ENCODE measurements at regions not wholly inside any gene's neighbourhood (a gene's known extent, or its start where the extent isn't known, plus 50 kb on each side); places are given as distances from the start of the nearest gene placed in this dataset.

DNA sequence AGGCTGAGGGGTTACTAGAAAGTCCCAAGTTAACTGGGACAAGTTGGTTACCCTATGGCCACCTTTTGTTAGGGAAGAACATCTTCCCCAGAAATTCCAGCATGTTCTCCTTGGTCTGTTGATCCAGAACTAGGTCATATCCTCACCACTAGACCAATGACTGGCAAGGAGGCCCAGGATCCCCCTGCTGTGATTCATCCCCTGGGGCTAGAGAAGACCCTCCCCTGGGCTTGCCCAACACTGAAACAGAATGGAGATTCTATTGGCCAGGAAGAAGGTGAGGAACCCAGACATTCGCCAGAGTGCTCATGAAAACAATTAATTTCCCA lies 90.1 kb upstream of the SIM2 start:
- Histone ChIP-seq H3K9ac (ENCODE audit: insufficient read depth in 1 of 2, low read depth in 2 of 2, low read length in 2 of 2) (no peak overlapping the region), H2AFZ (ENCODE audit: low read depth, low read length) (no peak overlapping the region), H3K36me3 (ENCODE audit: control insufficient read depth, insufficient read depth, low read length) (no peaks in the 10 kb centered on the region), H3K9me3 (replicated peaks; ENCODE audit: control insufficient read depth, insufficient read depth, low read depth, low read length) (no peaks in the 10 kb centered on the region), H3K4me3 (no peak overlapping the region), H3K4me2 (ENCODE audit: insufficient read depth, low read length) (no peak overlapping the region), H3K4me1 (replicated peaks in 1 of 2; ENCODE audit: control insufficient read depth in 2 of 2, insufficient read depth in 2 of 2, low read length in 2 of 2) (no peaks in the 10 kb centered on the region), H4K20me1 (replicated peaks; ENCODE audit: control insufficient read depth, insufficient read depth, low read length) (no peaks in the 10 kb centered on the region), H3K27ac (ENCODE audit: extremely low read depth, low read depth, low read length) (no peak overlapping the region), H3K9me1 (ENCODE audit: control insufficient read depth, insufficient read depth, low read length) (peaks cover 3% of the 10 kb centered on the region), H3K79me2 (ENCODE audit: control insufficient read depth, insufficient read depth, low read length) (no peaks in the 10 kb centered on the region), H3K27me3 (ENCODE audit: control insufficient read depth in 2 of 2, insufficient read depth in 2 of 2, low read length in 2 of 2) (peaks cover 28 to 55% of the 10 kb centered on the region in 2 experiments; a peak in 4 of 5 replicates)
- intact Hi-C loops (cut with micrococcal nuclease) = no loop called here
- 0% methylated on average over 1 of the region's 1 CpG for WGBS (ENCODE audit: insufficient coverage, low coverage, missing lambda C conversion rate)
- no peak for TF ChIP-seq NCOA2 (IDR thresholded peaks at IDR 0.05; ENCODE audit: partially characterized antibody in 2 of 2)
- TF ChIP-seq SIX5 (IDR thresholded peaks at IDR 0.05; ENCODE audit: borderline replicate concordance in 1 of 2, insufficient read depth in 1 of 2, low read depth in 1 of 2, low read length in 2 of 2) = no peak
- TF ChIP-seq NR3C1 (CRISPR knock-in tag; IDR thresholded peaks at IDR 0.05) = no peak
- no peak for TF ChIP-seq NR2F6 (CRISPR knock-in tag; IDR thresholded peaks at IDR 0.05)
- no peak for TF ChIP-seq MTA2 (IDR thresholded peaks at IDR 0.05; ENCODE audit: low read depth)
- no peak for TF ChIP-seq MXI1 (IDR thresholded peaks at IDR 0.05; ENCODE audit: low read depth, low read length)
- no peak for TF ChIP-seq CBX8 (IDR thresholded peaks at IDR 0.05; ENCODE audit: borderline replicate concordance, extremely low read depth, low read depth, low read length, poor library complexity, severe bottlenecking)
- no peak for TF ChIP-seq HMGXB4 (CRISPR knock-in tag; IDR thresholded peaks at IDR 0.05)
- TF ChIP-seq, protein P1, sequence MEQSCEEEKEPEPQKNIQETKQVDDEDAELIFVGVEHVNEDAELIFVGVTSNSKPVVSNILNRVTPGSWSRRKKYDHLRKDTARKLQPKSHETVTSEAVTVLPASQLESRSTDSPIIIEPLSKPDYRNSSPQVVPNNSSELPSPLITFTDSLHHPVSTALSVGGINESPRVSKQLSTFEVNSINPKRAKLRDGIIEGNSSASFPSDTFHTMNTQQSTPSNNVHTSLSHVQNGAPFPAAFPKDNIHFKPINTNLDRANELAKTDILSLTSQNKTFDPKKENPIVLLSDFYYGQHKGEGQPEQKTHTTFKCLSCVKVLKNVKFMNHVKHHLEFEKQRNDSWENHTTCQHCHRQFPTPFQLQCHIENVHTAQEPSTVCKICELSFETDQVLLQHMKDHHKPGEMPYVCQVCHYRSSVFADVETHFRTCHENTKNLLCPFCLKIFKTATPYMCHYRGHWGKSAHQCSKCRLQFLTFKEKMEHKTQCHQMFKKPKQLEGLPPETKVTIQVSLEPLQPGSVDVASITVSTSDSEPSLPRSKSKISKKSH (CRISPR knock-in tag; IDR thresholded peaks at IDR 0.05) = no peak
- no peak for TF ChIP-seq TEAD4 (IDR thresholded peaks at IDR 0.05; ENCODE audit: low read length)
- no peak for TF ChIP-seq TEAD4 (CRISPR knock-in tag; IDR thresholded peaks at IDR 0.05; ENCODE audit: borderline replicate concordance)
- TF ChIP-seq NFYB (IDR thresholded peaks at IDR 0.05; ENCODE audit: extremely low read depth, insufficient read length) = no peak
- no peak for TF ChIP-seq SMARCB1 (IDR thresholded peaks at IDR 0.05; ENCODE audit: insufficient read length, low read depth)
- TF ChIP-seq ZNF740 (CRISPR knock-in tag; IDR thresholded peaks at IDR 0.05) = no peak
- no peak for TF ChIP-seq ZNF740 (tag; IDR thresholded peaks at IDR 0.05)
- no peak for TF ChIP-seq POU5F1 (IDR thresholded peaks at IDR 0.05; ENCODE audit: borderline replicate concordance, low read depth, low read length, partially characterized antibody)
- no peak for TF ChIP-seq ZNF41 (CRISPR knock-in tag; conservative IDR thresholded peaks at IDR 0.05)
- TF ChIP-seq ZNF324 (CRISPR knock-in tag; IDR thresholded peaks at IDR 0.05) = no peak
- DNase-seq (ENCODE audit: extremely low read depth in 1 of 4, low spot score in 3 of 4) (no peak), ATAC-seq (no peak), FAIRE-seq (no peak)
- in situ Hi-C loops (cut with MboI) = no loop called here
- CTCF ChIA-PET (ENCODE audit: low intra/inter-chr PET ratio) = no interaction called here
- no TSS peak for BruUV-seq (replicated peaks)
- POLR2A ChIA-PET = no interaction called here
